ENCODE measurements at regions not wholly inside any gene's neighbourhood (a gene's known extent, or its start where the extent isn't known, plus 50 kb on each side); places are given as distances from the start of the nearest gene placed in this dataset.

DNA sequence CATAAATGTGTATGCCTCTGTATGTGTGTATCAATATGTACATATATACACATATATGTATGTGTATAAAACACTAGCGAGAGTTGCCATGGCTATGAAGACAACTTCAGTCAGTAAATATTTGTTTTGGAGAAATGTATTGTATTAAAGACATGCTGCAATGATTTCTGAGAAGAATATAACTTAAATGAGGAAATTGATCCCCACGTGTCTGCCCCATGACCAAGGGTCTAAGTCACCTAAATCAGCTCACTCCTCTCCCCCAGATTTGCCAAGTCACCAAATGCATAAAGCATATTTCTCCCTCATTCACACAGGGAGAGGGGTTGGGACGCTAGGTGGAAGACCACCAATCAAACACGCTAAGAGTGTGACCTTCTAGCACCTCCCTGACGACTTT, 58.3 kb upstream of the LYST start:
- no peak for DNase-seq (ENCODE audit: low read depth in 2 of 2)

DNA sequence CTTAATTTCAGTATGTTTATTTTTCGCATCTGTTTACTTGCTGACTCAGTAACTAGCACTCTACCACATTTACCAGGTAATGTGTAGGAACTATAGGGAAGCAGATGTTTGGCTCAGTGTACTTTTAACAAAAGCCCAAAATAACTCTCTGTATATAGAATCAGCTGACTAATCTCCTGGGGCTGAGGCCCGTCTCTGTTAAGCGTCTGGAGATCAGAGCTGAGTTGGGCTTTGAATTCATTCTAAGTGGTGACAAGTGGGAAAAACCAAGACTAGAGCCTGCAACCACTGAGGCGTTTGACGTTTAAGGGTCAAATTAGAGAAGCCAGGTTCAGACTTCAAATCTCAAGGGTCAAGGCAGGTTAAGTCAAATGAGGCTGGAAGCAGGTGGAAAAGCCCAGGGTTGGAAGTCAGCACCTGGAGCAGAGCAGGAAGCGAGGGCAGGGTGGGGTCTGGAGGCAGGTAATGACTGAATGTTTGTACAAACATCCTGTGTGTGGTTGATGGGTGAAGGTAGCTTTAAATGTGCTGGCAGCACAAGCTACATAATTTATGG, 56.8 kb upstream of the LYST start:
- no peak for DNase-seq (ENCODE audit: low read depth in 2 of 2)

DNA sequence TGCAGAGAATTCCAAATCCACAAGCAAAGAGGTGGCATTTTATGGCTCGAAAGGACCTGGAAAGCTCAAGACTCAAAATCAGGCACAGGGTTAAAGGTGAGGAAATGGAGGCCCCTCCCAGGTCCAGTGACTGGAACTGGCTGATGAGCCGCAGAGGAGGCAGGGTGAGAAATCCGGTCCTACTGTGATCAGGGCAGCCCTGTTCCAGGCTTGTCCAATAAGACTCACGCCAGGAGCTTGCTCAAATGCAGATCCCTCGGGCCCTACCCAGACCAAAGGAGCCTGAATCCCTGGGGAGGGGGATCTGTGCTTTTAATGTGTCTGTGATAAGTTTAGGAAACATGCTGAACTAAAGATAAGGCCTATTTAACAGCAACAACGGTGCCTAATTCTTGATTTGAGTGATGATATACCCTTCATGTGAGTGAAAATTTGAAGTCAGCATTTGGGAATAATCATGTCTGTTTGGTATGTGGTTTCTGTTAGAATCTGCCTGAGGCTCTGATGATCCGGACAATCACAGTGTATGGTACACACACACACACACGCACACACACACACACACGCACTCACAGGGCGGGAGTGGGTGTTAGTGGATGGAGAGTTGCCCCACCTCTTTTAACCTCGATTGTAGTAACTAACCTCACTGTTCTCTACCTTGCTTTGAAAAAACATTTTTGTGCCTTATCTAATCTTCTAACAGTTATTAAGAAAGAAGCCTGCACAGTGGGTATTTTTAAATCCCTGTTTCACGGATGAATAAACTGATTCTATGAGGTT, 54.1 kb upstream of the LYST start:
- DNase-seq (ENCODE audit: low read depth in 2 of 2), result no peak

DNA sequence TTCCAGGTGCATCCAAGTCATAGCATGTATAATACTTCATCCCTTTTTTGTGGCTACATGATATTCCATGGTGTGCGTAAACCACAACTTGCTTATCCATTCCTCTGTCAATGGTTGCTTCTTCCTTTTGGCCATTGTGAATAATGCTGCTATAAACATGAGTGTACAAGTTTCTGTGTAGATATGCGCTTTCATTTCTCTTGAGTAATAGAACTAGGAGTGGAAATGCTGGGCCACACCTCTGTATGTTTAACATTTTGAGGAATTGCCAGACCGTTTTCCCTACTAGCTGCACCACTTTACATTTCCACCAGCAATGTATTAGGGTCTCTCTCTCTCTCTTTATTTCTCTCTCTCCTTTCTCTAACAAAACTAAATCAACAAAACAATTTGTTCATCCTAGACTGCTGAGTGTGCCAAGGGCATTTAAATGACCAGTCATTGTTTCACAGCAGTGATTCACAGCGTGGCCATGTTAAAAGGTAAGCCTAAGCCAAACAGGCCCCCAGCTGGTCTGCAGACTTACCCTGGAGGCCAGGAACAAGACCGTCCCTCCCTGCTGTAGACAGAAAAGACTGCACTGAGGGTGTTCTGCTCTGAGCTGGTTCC, 53.2 kb upstream of the LYST start:
- no peak for DNase-seq (ENCODE audit: low read depth in 2 of 2)

DNA sequence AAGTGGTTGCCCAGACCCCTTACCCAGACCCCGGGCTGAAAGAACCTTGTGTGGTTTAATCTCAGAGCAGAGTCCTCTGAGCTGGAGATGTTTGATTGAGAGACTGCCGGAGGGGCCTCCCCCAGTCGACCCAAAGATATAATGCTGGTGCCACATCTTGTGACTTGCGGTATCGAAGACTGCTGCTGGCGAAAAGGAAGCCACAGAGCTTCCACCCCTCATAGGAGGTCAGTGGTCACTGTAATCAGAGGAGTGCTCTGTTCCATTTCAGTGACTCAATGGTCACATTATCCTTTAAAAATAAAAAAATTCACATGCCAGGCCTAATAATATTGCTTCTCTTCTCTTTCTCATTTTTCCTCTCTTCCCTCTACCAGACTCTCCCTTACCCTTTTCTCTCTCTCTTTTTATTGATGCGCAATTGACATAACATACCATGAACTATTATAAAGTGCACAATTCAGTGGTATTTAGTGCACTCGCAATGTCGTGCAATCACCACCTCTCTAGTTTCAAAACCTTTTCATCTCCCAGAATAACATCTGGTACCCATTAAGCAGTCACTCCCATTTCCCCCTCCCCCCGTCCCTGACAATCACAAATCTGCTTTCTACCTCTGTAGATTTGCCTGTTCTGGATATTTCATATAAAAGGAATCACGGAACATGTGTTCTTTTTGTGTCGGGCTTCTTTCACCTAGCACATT, 52.6 kb upstream of the LYST start:
- no peak for DNase-seq (ENCODE audit: low read depth in 2 of 2)

DNA sequence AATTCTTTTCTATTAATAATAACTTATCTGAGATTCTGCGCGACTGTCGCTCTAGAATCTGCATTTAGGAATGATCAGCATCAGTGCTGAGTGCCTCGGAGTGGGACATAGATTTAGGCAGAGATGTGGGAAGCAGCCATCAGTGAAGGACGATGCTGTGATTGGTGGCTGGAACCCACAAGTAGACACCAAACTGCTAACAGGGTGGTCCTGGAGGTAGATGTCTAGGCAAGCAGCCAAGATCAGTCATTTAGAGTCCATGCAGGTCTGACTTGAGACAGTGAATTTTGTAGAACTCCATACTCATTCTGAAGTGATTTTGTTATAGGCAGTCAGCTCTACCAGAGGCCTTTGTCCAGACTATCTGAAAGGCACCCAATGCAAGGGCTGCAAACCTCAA, 51.8 kb upstream of the LYST start:
- no peak for DNase-seq (ENCODE audit: low read depth in 2 of 2)

DNA sequence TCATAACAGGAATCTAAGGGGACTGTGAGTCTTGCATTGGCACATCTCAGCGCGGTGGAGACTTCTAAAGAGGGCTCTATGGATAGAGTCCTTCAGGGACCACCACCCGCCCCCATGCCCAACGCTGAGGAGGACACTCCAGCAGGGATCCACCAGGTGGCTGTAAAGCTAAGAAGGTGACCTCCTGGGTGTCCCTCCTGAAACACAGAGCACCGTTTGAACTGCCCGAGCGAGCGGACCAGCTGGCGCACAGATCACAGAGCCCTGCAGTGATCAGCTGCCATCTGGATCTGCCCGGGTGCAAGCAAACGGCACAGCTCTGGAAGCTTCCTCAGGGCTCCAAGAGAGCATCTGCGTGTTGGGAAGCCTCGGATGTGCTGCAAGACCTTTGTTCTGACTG, 51.3 kb upstream of the LYST start:
- DNase-seq (ENCODE audit: low read depth in 2 of 2), result no peak

DNA sequence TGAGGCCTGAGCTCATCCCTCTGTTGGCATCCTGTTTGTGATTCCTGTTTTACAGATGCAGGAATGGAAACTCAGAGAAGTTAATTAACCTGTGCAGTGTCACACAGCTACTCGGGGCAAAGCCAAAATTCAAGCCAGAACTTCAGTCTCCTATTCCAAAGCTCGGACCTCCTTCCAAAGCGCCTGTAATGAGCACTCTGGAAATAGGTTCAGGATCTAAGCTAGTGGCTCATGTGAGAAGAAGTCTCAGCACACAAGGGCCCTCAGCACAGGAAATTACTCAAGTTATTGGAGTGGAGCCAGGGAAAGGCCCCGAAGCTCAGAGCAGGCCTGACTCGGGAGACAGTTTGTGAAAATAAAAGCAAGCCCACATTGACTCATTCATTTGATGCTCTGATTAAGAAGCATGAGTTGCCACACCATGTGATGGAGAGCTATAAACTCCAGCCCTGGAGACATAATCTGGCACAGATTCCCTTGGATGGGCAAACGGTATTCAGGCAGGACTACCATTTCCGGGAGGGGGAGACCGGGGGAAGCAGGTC, 50.6 kb upstream of the LYST start:
- peak; percentile 20 to 41 for DNase-seq (ENCODE audit: low read depth in 2 of 2)
